HCT116 (cell line): ENCODE measurements at regions not wholly inside any gene's neighbourhood (a gene's known extent, or its start where the extent isn't known, plus 50 kb on each side); places are given as distances from the start of the nearest gene placed in this dataset.

Experiments used
- ATAC-seq: fragments of 200-7000 bp; cut with Tn5 transposase; 2 replicates; pipeline ENCODE4 v1.9.1; 2020; ENCODE audit warnings: mild to moderate bottlenecking, moderate library complexity
- BruUV-seq: library from RNA; stranded (reverse); fragments of 400-500 nt; replicated peaks from 2 replicates; lab custom pipeline; 2021; lab: Mats Ljungman, UMichigan
- CTCF ChIA-PET: fragments of 300-600 bp; sonication (Branson Sonifier 250); formaldehyde crosslinking; loops from one replicate; lab custom pipeline; 2021; ENCODE audit warnings: antibody characterized with exemption; lab: Charles Lee
- POLR2A ChIA-PET: fragments of 300-600, 350-600 bp; sonication (Branson Sonifier 250); formaldehyde crosslinking; loops from one replicate; lab custom pipeline; 2021; ENCODE audit warnings: antibody characterized with exemption; lab: Charles Lee
- RAD21 ChIA-PET, 2 experiments: fragments of 300-600 bp; sonication (Branson Sonifier 250); formaldehyde crosslinking; loops; one replicate each; lab custom pipeline; 2023; ENCODE audit warnings: low total read pairs in 2 of 2; ENCODE audit not compliant: uncharacterized antibody in 2 of 2, unreplicated experiment in 2 of 2, low non-redundant PET in 1 of 2; lab: Charles Lee
- DNase-seq: peaks from one replicate; pipeline ENCODE4 v3.0.0-alpha.2; 2010; ENCODE audit warnings: low read depth, low spot score
- H2AFZ ChIP-seq: fragments of 200-600 bp; shearing (Covaris generic), sonication (generic); 2 replicates; pipeline ENCODE4 v1.6.1; 2017; ENCODE audit warnings: low read depth, mixed run types, mixed read lengths, antibody characterized with exemption, low read length; ENCODE audit not compliant: poor library complexity, severe bottlenecking
- H3K27ac ChIP-seq: 2 replicates; pipeline ENCODE4 v1.5.1; 2012; ENCODE audit warnings: low read depth, low read length
- H3K27me3 ChIP-seq: fragments of 200-600 bp; sonication (generic); 2 replicates; pipeline ENCODE4 v1.6.1; 2016; ENCODE audit warnings: mixed run types, low read length, mixed read lengths; ENCODE audit not compliant: insufficient read depth
- H3K36me3 ChIP-seq, 2 experiments: fragments of 200-500 bp in 1 of 2; fragments of 200-600 bp in 1 of 2; sonication (Bioruptor generic) in 1 of 2; sonication (generic) in 1 of 2; 2 replicates each; pipeline versions ENCODE4 v1.5.1 to v1.6.1; 2014 to 2016; ENCODE audit warnings: low read length in 2 of 2, inconsistent platforms in 1 of 2, mixed read lengths in 1 of 2, mixed run types in 1 of 2; ENCODE audit not compliant: insufficient read depth in 2 of 2, control insufficient read depth in 1 of 2
- H3K4me1 ChIP-seq, 2 experiments: fragments of 200-600 bp in 1 of 2; sonication (generic) in 1 of 2; 2 replicates each; pipeline versions ENCODE4 v1.5.1 to v1.6.1; 2012 to 2017; ENCODE audit warnings: low read length in 2 of 2, inconsistent platforms in 1 of 2, mild to moderate bottlenecking in 1 of 2, mixed read lengths in 1 of 2, mixed run types in 1 of 2, moderate library complexity in 1 of 2; ENCODE audit not compliant: insufficient read depth in 2 of 2, control insufficient read depth in 1 of 2
- H3K4me2 ChIP-seq: fragments of 200-600 bp; sonication (generic); 2 replicates; pipeline ENCODE4 v1.6.1; 2017; ENCODE audit warnings: mixed run types, low read length, mixed read lengths
- H3K4me3 ChIP-seq, 2 experiments: fragments of 200-600 bp in 1 of 2; sonication (generic) in 1 of 2; replicated peaks in 1 of 2; 2 replicates each; pipeline ENCODE4 v1.5.1; 2011 to 2016; ENCODE audit warnings: low read length in 2 of 2, control low read depth in 1 of 2, low read depth in 1 of 2, mild to moderate bottlenecking in 1 of 2, mixed read lengths in 1 of 2, mixed run types in 1 of 2
- H3K79me2 ChIP-seq: fragments of 200-600 bp; sonication (generic); 2 replicates; pipeline ENCODE4 v1.6.1; 2017; ENCODE audit warnings: mild to moderate bottlenecking, mixed run types, low read length, moderate library complexity, mixed read lengths; ENCODE audit not compliant: insufficient read depth
- H3K9ac ChIP-seq: fragments of 200-600 bp; sonication (generic); 2 replicates; pipeline ENCODE4 v1.6.1; 2016; ENCODE audit warnings: low read length, mixed read lengths
- H3K9me2 ChIP-seq: fragments of 200-600 bp; sonication (generic), shearing (Covaris generic); 2 replicates; pipeline ENCODE4 v1.6.1; 2017; ENCODE audit warnings: mixed run types, mild to moderate bottlenecking, moderate library complexity; ENCODE audit not compliant: insufficient read depth
- H3K9me3 ChIP-seq, 2 experiments: fragments of 200-500 bp in 1 of 2; fragments of 200-600 bp in 1 of 2; sonication (Bioruptor generic) in 1 of 2; sonication (generic) in 1 of 2; 2 replicates each; pipeline ENCODE4 v1.6.1; 2014 to 2017; ENCODE audit warnings: low read length in 2 of 2, mixed read lengths in 2 of 2, inconsistent platforms in 1 of 2, low read depth in 1 of 2, mild to moderate bottlenecking in 1 of 2, mixed run types in 1 of 2, moderate library complexity in 1 of 2; ENCODE audit not compliant: control insufficient read depth in 1 of 2, insufficient read depth in 1 of 2
- H4K20me1 ChIP-seq: fragments of 200-600 bp; sonication (generic), shearing (Covaris generic); 2 replicates; pipeline ENCODE4 v1.6.1; 2017; ENCODE audit warnings: mixed run types, mild to moderate bottlenecking, moderate library complexity; ENCODE audit not compliant: insufficient read depth
- CBX3 ChIP-seq: IDR thresholded peaks from 2 replicates; pipeline ENCODE4 v1.6.1; 2012; ENCODE audit warnings: low read depth
- EGR1 ChIP-seq: IDR thresholded peaks from 2 replicates; pipeline ENCODE4 v1.6.1; 2012; ENCODE audit warnings: low read depth
- ELF1 ChIP-seq: IDR thresholded peaks from 2 replicates; pipeline ENCODE4 v1.6.1; 2012; ENCODE audit warnings: low read depth, borderline replicate concordance
- EZH2phosphoT487 ChIP-seq: fragments of 200-600 bp; IDR thresholded peaks from 2 replicates; pipeline ENCODE4 v1.6.1; 2018; ENCODE audit warnings: antibody characterized with exemption, borderline replicate concordance
- MAX ChIP-seq: IDR thresholded peaks from 2 replicates; pipeline ENCODE4 v1.6.1; 2012
- POLR2A ChIP-seq: IDR thresholded peaks from 2 replicates; pipeline ENCODE4 v1.7.0; 2011; ENCODE audit warnings: borderline replicate concordance; ENCODE audit not compliant: insufficient read depth, insufficient read length; ENCODE audit errors: extremely low read depth
- RAD21 ChIP-seq: IDR thresholded peaks from 2 replicates; pipeline ENCODE4 v1.6.1; 2012; ENCODE audit warnings: low read depth, mild to moderate bottlenecking
- REST ChIP-seq: IDR thresholded peaks from 2 replicates; pipeline ENCODE4 v1.6.1; 2012; ENCODE audit warnings: low read depth
- SIN3A ChIP-seq: IDR thresholded peaks from 2 replicates; pipeline ENCODE4 v1.6.1; 2012; ENCODE audit warnings: low read depth
- SRF ChIP-seq: IDR thresholded peaks from 2 replicates; pipeline ENCODE4 v1.6.1; 2012; ENCODE audit warnings: low read depth
- ZBTB33 ChIP-seq: IDR thresholded peaks from 2 replicates; pipeline ENCODE4 v1.6.1; 2011; ENCODE audit warnings: mild to moderate bottlenecking, low read length, moderate library complexity; ENCODE audit not compliant: insufficient replicate concordance; ENCODE audit errors: extremely low read depth
- intact Hi-C: fragments of 100-400 bp; cut with micrococcal nuclease; formaldehyde crosslinking; loops from 2 replicates; pipeline ENCODE4 v1.10.0; 2022

DNA sequence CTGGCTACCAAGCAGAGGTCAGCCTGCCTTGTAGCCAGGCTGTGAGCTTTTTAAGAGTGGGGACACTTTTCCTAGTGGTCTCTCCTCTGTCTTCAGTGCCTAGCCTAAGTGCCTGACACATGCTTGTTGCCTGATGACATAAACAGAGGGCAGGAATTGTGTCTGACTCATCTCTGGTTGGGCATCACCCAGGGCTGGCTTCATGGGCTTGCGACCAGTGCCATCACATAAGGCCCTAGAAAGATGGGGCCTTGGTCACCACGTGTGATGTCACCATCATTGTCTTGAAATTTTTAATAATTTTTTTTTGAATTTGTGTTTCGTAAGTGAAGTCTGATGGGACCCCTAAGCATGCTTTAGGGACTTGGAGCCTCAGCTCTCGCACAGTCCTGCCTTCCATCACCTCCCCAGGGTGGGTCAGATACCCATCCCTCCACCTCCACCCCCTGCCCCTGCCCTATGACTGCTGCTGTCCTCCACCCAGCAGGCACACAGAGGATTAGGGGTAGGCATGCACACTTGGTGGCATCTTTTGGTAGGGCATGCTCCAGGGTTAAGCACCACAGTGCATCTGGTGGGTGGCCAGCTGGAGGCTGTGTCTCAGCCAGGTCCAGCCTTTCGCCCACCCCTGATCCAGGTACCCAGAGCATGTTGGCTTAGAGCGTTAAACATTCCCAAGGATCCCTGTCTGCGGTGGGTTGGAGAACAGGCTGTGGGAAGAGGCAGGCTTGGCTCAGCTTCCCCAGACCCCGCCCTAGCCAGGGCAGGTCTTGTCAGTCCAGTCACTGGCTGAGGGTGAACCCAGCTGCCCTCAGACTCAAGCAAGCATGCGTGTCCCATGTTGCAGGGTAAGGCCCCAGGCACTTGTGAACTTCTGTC lies 80.1 kb upstream of the SH3PXD2B start:
- H3K9ac ChIP-seq, result no peak overlapping the region
- H3K9me3 ChIP-seq, result no peaks in the 10 kb centered on the region
- no peak overlapping the region for H2AFZ ChIP-seq
- no peaks in the 10 kb centered on the region for H3K27me3 ChIP-seq
- no peak overlapping the region for H3K4me2 ChIP-seq
- POLR2A ChIA-PET, result no interaction called here
- peaks cover 2 to 12% of the 10 kb centered on the region in 2 experiments; a peak in 3 of 4 replicates for H3K4me1 ChIP-seq
- DNase-seq (peak; percentile 4), ATAC-seq (peak; percentile 46; the same call in 1 of the 2 replicates)
- H3K27ac ChIP-seq, result no peak overlapping the region
- no peaks in the 10 kb centered on the region for H3K36me3 ChIP-seq
- H4K20me1 ChIP-seq, result no peaks in the 10 kb centered on the region
- RAD21 ChIA-PET, result no interaction called here
- TF ChIP-seq RAD21 (no peak), REST (no peak), SRF (no peak), EGR1 (no peak), CBX3 (no peak), ELF1 (no peak), EZH2phosphoT487 (no peak), ZBTB33 (no peak), MAX (no peak), POLR2A (no peak), SIN3A (no peak)
- no peaks in the 10 kb centered on the region for H3K9me2 ChIP-seq
- BruUV-seq, result no TSS peak
- H3K79me2 ChIP-seq, result no peaks in the 10 kb centered on the region
- no peak overlapping the region for H3K4me3 ChIP-seq
- intact Hi-C loops, result no loop called here
- CTCF ChIA-PET, result no interaction called here
